ENCODE measurements at regions not wholly inside any gene's neighbourhood (a gene's known extent, or its start where the extent isn't known, plus 50 kb on each side); places are given as distances from the start of the nearest gene placed in this dataset.

GRCh38 chr17:33633446-33633845 is 340.4 kb upstream of the ASIC2 start:
- no peak for TF ChIP-seq ZNF274 (IDR thresholded peaks at IDR 0.05; ENCODE audit: low read depth, low read length)
- no peak for TF ChIP-seq YY1 (IDR thresholded peaks at IDR 0.05; ENCODE audit: insufficient read depth, insufficient read length)
- no peak for TF ChIP-seq SUZ12 (IDR thresholded peaks at IDR 0.05; ENCODE audit: extremely low read depth, insufficient read depth, insufficient read length)
